CD4-positive, alpha-beta memory T cell (primary cell): ENCODE measurements at regions not wholly inside any gene's neighbourhood (a gene's known extent, or its start where the extent isn't known, plus 50 kb on each side); places are given as distances from the start of the nearest gene placed in this dataset.
"Not testable (repeated sequence)": the region's sequence is repeated elsewhere in the genome, so short reads cannot be mapped to it uniquely, and the experiment has no call there.

ENCODE experiments used
- CTCF ChIA-PET: fragments of 350-600 bp; sonication (Branson Sonifier 250); formaldehyde crosslinking; loops from one replicate; lab custom pipeline; 2021; ENCODE audit warnings: inconsistent platforms; ENCODE audit not compliant: partially characterized antibody; lab: Charles Lee
- POLR2A ChIA-PET: fragments of 350-600 bp; sonication (Branson Sonifier 250); formaldehyde crosslinking; loops from one replicate; lab custom pipeline; 2021; ENCODE audit not compliant: partially characterized antibody; lab: Charles Lee
- DNase-seq, 5 donors: peaks; one replicate each; pipeline versions ENCODE4 v3.0.0 to v3.0.0-alpha.2; 2020 to 2022; ENCODE audit warnings: mixed read lengths in 1 of 5
- H3K27ac ChIP-seq: one replicate; pipeline ENCODE4 v1.7.0; 2013; ENCODE audit warnings: low read depth, low read length
- H3K27me3 ChIP-seq: 2 replicates; pipeline ENCODE4 v1.7.0; 2013; ENCODE audit warnings: mild to moderate bottlenecking, low read length, moderate library complexity; ENCODE audit not compliant: insufficient read depth
- H3K36me3 ChIP-seq: 2 replicates; pipeline ENCODE4 v1.7.0; 2013; ENCODE audit warnings: mild to moderate bottlenecking, low read length, moderate library complexity; ENCODE audit not compliant: insufficient read depth
- H3K4me1 ChIP-seq: 2 replicates; pipeline ENCODE4 v1.7.0; 2013; ENCODE audit warnings: mild to moderate bottlenecking, low read length, moderate library complexity; ENCODE audit not compliant: insufficient read depth
- H3K4me3 ChIP-seq, 2 donors: one replicate each; pipeline ENCODE4 v1.7.0; 2013; ENCODE audit warnings: low read length in 2 of 2, mild to moderate bottlenecking in 1 of 2
- H3K9me3 ChIP-seq, 2 donors: one replicate each; pipeline ENCODE4 v1.7.0; 2013; ENCODE audit warnings: low read length in 2 of 2, control low read depth in 1 of 2; ENCODE audit not compliant: control insufficient read depth in 1 of 2
- H3K27ac Mint-ChIP-seq, 7 donors: one replicate each; pipeline ENCODE4 v1.8.0; 2020 to 2021; ENCODE audit warnings: mixed read lengths in 7 of 7, mild to moderate bottlenecking in 6 of 7, inconsistent platforms in 3 of 7, moderate library complexity in 3 of 7
- H3K27me3 Mint-ChIP-seq, 2 donors: one replicate each; pipeline ENCODE4 v1.8.0; 2020 to 2021; ENCODE audit warnings: mixed read lengths in 2 of 2
- H3K36me3 Mint-ChIP-seq, 2 donors: one replicate each; pipeline ENCODE4 v1.8.0; 2020 to 2021; ENCODE audit warnings: mixed read lengths in 2 of 2, inconsistent platforms in 1 of 2, mild to moderate bottlenecking in 1 of 2
- H3K4me1 Mint-ChIP-seq, 4 donors: one replicate each; pipeline ENCODE4 v1.8.0; 2020 to 2021; ENCODE audit warnings: mixed read lengths in 4 of 4, mild to moderate bottlenecking in 1 of 4
- H3K4me3 Mint-ChIP-seq, 8 donors: one replicate each; pipeline ENCODE4 v1.8.0; 2020 to 2021; ENCODE audit warnings: mixed read lengths in 8 of 8, mild to moderate bottlenecking in 7 of 8, moderate library complexity in 6 of 8, inconsistent platforms in 3 of 8
- H3K9me3 Mint-ChIP-seq, 8 donors: one replicate each; pipeline ENCODE4 v1.8.0; 2020 to 2021; ENCODE audit warnings: mixed read lengths in 8 of 8, mild to moderate bottlenecking in 5 of 8, inconsistent platforms in 3 of 8, moderate library complexity in 1 of 8
- intact Hi-C: fragments of 100-400 bp; cut with micrococcal nuclease; formaldehyde crosslinking; loops from one replicate; pipeline ENCODE4 v1.15.1; 2023

DNA sequence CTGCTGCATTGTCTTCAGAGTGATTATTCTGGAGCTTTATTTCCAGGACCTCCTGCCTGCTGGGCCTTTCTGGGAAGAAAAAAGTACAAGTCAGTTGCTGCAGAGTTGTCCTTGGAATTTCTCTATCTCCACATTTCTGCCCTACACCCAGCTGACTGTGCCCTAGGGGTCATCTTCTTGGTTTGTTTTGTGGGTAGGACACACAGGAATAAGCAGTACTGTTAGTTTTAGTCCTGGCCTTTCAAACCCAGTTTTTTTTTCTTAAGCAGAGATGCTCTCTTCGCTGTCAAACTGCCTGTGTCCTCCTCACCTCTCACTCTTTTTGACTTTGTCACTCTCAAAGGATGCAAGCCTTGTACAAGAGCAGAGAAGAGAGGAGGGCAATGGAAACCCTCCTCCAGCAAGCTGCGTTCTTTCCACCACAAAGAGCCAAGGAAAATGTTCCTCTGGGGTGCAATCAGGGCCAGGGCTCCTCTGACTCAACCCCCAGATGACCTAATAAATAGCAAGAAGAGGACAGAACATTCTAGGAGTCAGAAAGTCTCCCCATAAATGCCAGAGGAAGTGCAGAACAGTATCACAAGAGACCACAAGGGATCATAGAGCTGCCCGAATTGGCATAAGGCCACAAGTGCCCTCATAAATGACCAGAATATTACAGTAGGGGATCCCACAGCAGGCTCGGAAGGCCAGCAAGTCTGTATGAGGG is 186.2 kb downstream of the RCHY1 start:
- no peak for DNase-seq

DNA sequence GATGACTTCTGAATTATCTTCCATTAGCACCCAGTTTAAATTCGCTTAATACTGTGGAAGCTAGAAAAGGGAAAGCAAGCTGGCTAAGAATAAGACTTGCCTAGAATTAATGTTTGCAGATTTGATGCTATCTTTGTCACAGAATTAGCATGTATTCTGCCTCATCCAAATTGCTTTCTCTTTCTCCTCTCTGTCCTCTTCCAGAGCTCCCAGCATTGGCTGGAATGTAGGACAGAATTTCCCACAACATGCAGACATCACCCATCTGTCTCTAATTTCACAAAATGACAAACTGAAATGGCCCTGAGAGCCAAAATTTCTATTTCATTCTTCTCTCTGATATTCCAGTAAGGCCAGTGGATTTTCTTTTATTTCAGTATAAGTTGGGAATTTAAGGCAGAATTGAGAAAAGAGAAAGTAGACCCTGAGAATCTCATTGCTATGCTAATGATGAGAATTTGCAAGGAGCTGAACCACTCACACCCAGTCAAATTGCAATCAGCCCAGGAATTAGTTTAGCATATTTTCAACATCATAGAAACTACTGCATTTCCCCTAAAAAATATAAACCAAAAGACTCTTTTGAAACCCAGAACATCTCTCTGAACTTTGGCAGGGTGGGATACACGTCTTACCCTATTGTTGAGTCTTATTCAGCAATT is 188.8 kb downstream of the RCHY1 start:
- CTCF ChIA-PET = no interaction called here

More for the DNA sequence above, 186.2 kb downstream of the RCHY1 start:
- peaks cover 0 to 17% (median 4%) of the 10 kb centered on the region in 8 donors for H3K9me3 Mint-ChIP-seq
- peaks cover 0 to 1% of the 10 kb centered on the region in 2 donors for H3K27me3 Mint-ChIP-seq
- Histone ChIP-seq H3K4me1 (no peaks in the 10 kb centered on the region), H3K27me3 (no peaks in the 10 kb centered on the region), H3K9me3 (no peaks in the 10 kb centered on the region), H3K36me3 (no peaks in the 10 kb centered on the region), H3K4me3 (no peak overlapping the region), H3K27ac (no peak overlapping the region)
- H3K4me3 Mint-ChIP-seq = no peak overlapping the region
- CTCF ChIA-PET = no interaction called here
- H3K4me1 Mint-ChIP-seq = no peaks in the 10 kb centered on the region
- intact Hi-C loops = no loop called here
- POLR2A ChIA-PET = no interaction called here
- H3K36me3 Mint-ChIP-seq = no peaks in the 10 kb centered on the region
- H3K27ac Mint-ChIP-seq = no peak overlapping the region

DNA sequence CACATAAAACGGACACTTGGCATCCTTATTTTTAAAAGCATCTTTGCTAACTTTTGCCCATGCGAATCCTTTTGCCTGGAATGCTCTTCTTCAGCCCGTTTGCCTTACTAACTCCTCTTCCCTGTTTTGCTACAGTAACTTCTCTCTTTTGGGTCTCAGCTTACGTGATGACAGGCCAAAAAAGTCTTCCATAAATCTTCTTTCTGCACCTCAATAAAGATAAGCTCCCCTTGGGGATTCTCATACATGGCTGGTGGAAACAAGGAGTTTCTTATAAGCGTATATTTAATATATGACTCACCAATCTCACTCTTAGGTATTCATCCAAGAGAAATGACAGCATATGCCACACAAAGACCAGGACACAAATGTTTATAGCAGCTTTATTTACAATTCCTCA is 192.7 kb downstream of the RCHY1 start:
- peaks cover 2 to 12% (median 7%) of the 10 kb centered on the region in 8 donors for H3K9me3 Mint-ChIP-seq

More for the DNA sequence above, 188.8 kb downstream of the RCHY1 start:
- POLR2A ChIA-PET = no interaction called here
- Histone ChIP-seq H3K4me3 (no peak overlapping the region), H3K27ac (no peak overlapping the region), H3K9me3 (no peaks in the 10 kb centered on the region), H3K4me1 (no peaks in the 10 kb centered on the region), H3K36me3 (no peaks in the 10 kb centered on the region), H3K27me3 (no peaks in the 10 kb centered on the region)
- Mint-ChIP-seq H3K27me3 (peaks cover 0 to 1% of the 10 kb centered on the region in 2 donors), H3K9me3 (peaks cover 0 to 5% (median 1%) of the 10 kb centered on the region in 8 donors), H3K4me3 (no peak overlapping the region), H3K36me3 (no peaks in the 10 kb centered on the region), H3K27ac (no peak overlapping the region), H3K4me1 (no peaks in the 10 kb centered on the region)
- intact Hi-C loops = no loop called here
- DNase-seq = no peak

DNA sequence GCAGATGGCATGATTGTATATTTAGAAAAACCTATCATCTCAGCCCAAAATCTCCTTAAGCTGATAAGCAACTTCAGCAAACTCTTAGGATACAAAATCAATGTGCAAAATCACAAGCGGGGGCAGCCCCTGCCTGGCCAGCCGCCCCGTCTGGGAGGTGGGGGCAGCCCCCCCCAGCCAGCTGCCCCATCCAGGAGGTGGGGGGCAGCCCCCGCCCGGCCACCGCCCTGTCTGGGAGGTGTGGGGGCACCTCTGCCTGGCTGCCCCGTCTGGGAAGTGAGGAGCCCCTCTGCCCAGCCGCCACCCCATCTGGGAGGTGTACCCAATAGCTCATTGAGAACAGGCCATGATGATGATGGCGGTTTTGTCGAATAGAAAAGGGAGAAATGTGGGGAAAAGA is 196.6 kb downstream of the RCHY1 start:
- H3K9me3 ChIP-seq, H3K4me1 Mint-ChIP-seq, POLR2A ChIA-PET, H3K4me3 ChIP-seq, H3K27ac ChIP-seq, H3K27me3 Mint-ChIP-seq, H3K4me3 Mint-ChIP-seq, H3K4me1 ChIP-seq, DNase-seq, CTCF ChIA-PET, H3K36me3 ChIP-seq, H3K36me3 Mint-ChIP-seq, H3K27me3 ChIP-seq, H3K27ac Mint-ChIP-seq, intact Hi-C loops: not testable (repeated sequence)
- peaks cover 9 to 33% (median 26%) of the 10 kb centered on the region in 8 donors for H3K9me3 Mint-ChIP-seq

More for the DNA sequence above, 192.7 kb downstream of the RCHY1 start:
- Mint-ChIP-seq H3K4me3 (no peak overlapping the region), H3K27me3 (peaks cover 0 to 1% of the 10 kb centered on the region in 2 donors), H3K4me1 (no peaks in the 10 kb centered on the region), H3K36me3 (no peaks in the 10 kb centered on the region), H3K27ac (no peak overlapping the region)
- H3K27me3 ChIP-seq = no peaks in the 10 kb centered on the region
- H3K9me3 ChIP-seq = no peaks in the 10 kb centered on the region
- no peaks in the 10 kb centered on the region for H3K36me3 ChIP-seq
- CTCF ChIA-PET = no interaction called here
- intact Hi-C loops = no loop called here
- no peak for DNase-seq
- no peak overlapping the region for H3K27ac ChIP-seq
- POLR2A ChIA-PET = no interaction called here
- no peak overlapping the region for H3K4me3 ChIP-seq
- no peaks in the 10 kb centered on the region for H3K4me1 ChIP-seq

DNA sequence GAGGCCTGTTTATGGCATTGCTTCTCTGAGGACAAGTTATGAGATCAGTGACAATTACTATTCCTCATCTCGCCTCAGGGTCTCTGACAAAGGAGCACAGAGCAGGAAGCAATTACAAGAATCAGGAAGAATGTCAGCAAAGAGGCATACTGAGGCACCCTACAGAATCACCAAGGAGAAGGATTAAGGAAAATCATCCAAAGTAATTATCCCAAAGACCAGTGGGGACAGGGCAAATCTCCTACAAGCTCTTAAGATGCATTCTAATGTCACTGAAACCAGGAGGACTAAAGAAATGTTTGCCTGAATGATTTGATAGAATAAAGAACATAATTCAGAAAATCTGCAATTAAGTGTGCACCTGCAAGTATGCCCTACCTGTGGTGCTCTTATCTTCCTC is 206.2 kb downstream of the RCHY1 start:
- Mint-ChIP-seq H3K4me1 (no peaks in the 10 kb centered on the region), H3K27me3 (no peaks in the 10 kb centered on the region), H3K27ac (no peak overlapping the region), H3K36me3 (no peaks in the 10 kb centered on the region), H3K9me3 (peaks cover 0 to 23% (median 16%) of the 10 kb centered on the region in 8 donors), H3K4me3 (no peak overlapping the region)
- no peak for DNase-seq
- H3K4me1 ChIP-seq = no peaks in the 10 kb centered on the region
- H3K9me3 ChIP-seq = no peaks in the 10 kb centered on the region
- H3K27me3 ChIP-seq = no peaks in the 10 kb centered on the region
- no peaks in the 10 kb centered on the region for H3K36me3 ChIP-seq
- H3K27ac ChIP-seq = no peak overlapping the region
- intact Hi-C loops = no loop called here
- ChIA-PET POLR2A (no interaction called here), CTCF (no interaction called here)
- H3K4me3 ChIP-seq = no peak overlapping the region

DNA sequence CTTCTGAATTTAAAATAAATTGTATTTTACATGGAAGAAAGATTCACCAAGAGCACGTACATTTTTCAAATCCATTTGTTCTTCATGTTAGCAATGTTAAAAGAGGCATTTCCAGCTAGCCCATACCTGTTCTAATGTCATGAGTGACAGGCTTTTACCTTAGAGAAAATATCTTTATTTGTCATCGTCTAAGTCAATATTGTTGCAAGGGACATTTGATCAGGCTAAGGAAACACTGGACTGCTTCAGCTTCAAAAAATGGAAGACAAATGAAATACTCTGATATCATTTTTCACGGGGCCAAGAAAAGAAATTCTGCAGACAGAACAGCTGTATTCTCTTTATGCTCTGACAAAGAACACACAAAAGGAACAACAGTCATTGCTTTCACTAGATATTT is 207.7 kb downstream of the RCHY1 start:
- CTCF ChIA-PET = no interaction called here
- Histone ChIP-seq H3K4me3 (no peak overlapping the region), H3K27ac (no peak overlapping the region), H3K4me1 (no peaks in the 10 kb centered on the region), H3K9me3 (no peaks in the 10 kb centered on the region), H3K36me3 (no peaks in the 10 kb centered on the region), H3K27me3 (no peaks in the 10 kb centered on the region)
- H3K4me1 Mint-ChIP-seq = no peaks in the 10 kb centered on the region
- H3K27me3 Mint-ChIP-seq = peaks cover 0 to 2% of the 10 kb centered on the region in 2 donors
- H3K27ac Mint-ChIP-seq = no peak overlapping the region
- POLR2A ChIA-PET = no interaction called here
- peaks cover 0 to 18% (median 11%) of the 10 kb centered on the region in 8 donors for H3K9me3 Mint-ChIP-seq
- H3K36me3 Mint-ChIP-seq = no peaks in the 10 kb centered on the region
- intact Hi-C loops = no loop called here
- H3K4me3 Mint-ChIP-seq = no peak overlapping the region
- no peak for DNase-seq

DNA sequence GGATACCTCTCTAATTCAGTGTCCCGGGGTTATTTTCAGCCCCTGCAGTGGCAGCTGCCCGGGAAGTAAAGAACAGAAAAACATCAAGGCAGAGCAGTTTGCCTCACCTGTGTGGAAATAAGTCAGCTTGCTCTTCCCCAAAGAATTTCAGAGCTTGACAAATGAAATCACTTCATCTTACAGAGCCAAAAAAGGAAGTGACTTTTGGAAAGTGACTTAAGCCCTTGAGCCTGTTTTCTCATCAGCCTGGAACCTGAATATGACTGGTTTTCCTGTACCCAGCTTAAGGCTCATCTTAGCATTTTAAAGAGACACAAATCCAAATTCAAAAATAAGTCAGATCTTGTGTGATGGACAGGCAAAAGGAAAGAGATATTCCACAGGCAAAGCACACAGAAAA is 211.6 kb downstream of the RCHY1 start:
- Histone ChIP-seq H3K27me3 (no peaks in the 10 kb centered on the region), H3K36me3 (no peaks in the 10 kb centered on the region), H3K9me3 (no peaks in the 10 kb centered on the region), H3K4me3 (no peak overlapping the region), H3K4me1 (no peaks in the 10 kb centered on the region), H3K27ac (no peak overlapping the region)
- no peaks in the 10 kb centered on the region for H3K36me3 Mint-ChIP-seq
- ChIA-PET CTCF (no interaction called here), POLR2A (no interaction called here)
- peaks cover 0 to 15% (median 4%) of the 10 kb centered on the region in 8 donors for H3K9me3 Mint-ChIP-seq
- H3K4me3 Mint-ChIP-seq = no peak overlapping the region
- intact Hi-C loops = no loop called here
- no peak overlapping the region for H3K27ac Mint-ChIP-seq
- H3K4me1 Mint-ChIP-seq = no peaks in the 10 kb centered on the region
- no peak for DNase-seq
- peaks cover 0 to 4% of the 10 kb centered on the region in 2 donors for H3K27me3 Mint-ChIP-seq
